Panc1 (cell line): ENCODE measurements at regions not wholly inside any gene's neighbourhood (a gene's known extent, or its start where the extent isn't known, plus 50 kb on each side); places are given as distances from the start of the nearest gene placed in this dataset.

Source experiments
- ATAC-seq: fragments of 200-7000 bp; cut with Tn5 transposase; 2 replicates; pipeline ENCODE4 v1.9.1; 2020; ENCODE audit warnings: mild to moderate bottlenecking, moderate library complexity
- BruUV-seq: library from RNA; stranded (reverse); fragments of 400-500 nt; replicated peaks from 2 replicates; lab custom pipeline; 2021; lab: Mats Ljungman, UMichigan
- CTCF ChIA-PET: fragments of 300-600 bp; sonication (Branson Sonifier 250); formaldehyde crosslinking; loops from one replicate; lab custom pipeline; 2022; ENCODE audit warnings: antibody characterized with exemption; lab: Charles Lee
- POLR2A ChIA-PET: fragments of 300-600 bp; sonication (Branson Sonifier 250); formaldehyde crosslinking; loops from one replicate; lab custom pipeline; 2022; ENCODE audit warnings: antibody characterized with exemption; lab: Charles Lee
- DNase-seq: peaks from one replicate; pipeline ENCODE4 v3.0.0-alpha.2; 2010; ENCODE audit warnings: low read depth, low spot score
- H3K27ac ChIP-seq: 2 replicates; pipeline ENCODE4 v1.5.1; 2011; ENCODE audit warnings: mild to moderate bottlenecking, low read length, inconsistent platforms
- H3K27me3 ChIP-seq: fragments of 200-500 bp; sonication (Bioruptor generic); 2 replicates; pipeline ENCODE4 v1.6.0; 2014; ENCODE audit warnings: low read length, inconsistent platforms; ENCODE audit not compliant: control insufficient read depth, insufficient read depth
- H3K36me3 ChIP-seq: fragments of 200-500 bp; sonication (Bioruptor generic); 2 replicates; pipeline ENCODE4 v1.5.1; 2014; ENCODE audit warnings: inconsistent platforms, mild to moderate bottlenecking, low read length, moderate library complexity; ENCODE audit not compliant: control insufficient read depth, insufficient read depth
- H3K4me1 ChIP-seq: 2 replicates; pipeline ENCODE4 v1.5.1; 2011; ENCODE audit warnings: inconsistent platforms, mild to moderate bottlenecking, low read length, moderate library complexity; ENCODE audit not compliant: control insufficient read depth, insufficient read depth
- H3K4me3 ChIP-seq, 2 experiments: 2 replicates each; pipeline ENCODE4 v1.5.1; 2011 to 2012; ENCODE audit warnings: low read depth in 2 of 2, low read length in 2 of 2, mild to moderate bottlenecking in 2 of 2, inconsistent platforms in 1 of 2, moderate library complexity in 1 of 2
- H3K9me3 ChIP-seq: fragments of 200-500 bp; sonication (Bioruptor generic); 2 replicates; pipeline ENCODE4 v1.5.1; 2014; ENCODE audit warnings: low read depth, mild to moderate bottlenecking, inconsistent platforms, low read length, moderate library complexity; ENCODE audit not compliant: control insufficient read depth, insufficient read depth
- POLR2AphosphoS5 ChIP-seq: IDR thresholded peaks from 2 replicates; pipeline ENCODE4 v1.6.1; 2012; ENCODE audit warnings: mild to moderate bottlenecking, low read depth, low read length, moderate library complexity
- SIN3A ChIP-seq: IDR thresholded peaks from 2 replicates; pipeline ENCODE4 v1.6.1; 2012; ENCODE audit warnings: low read depth, mild to moderate bottlenecking, low read length, moderate library complexity, borderline replicate concordance; ENCODE audit not compliant: insufficient read depth
- TCF7L2 ChIP-seq: IDR thresholded peaks from 2 replicates; pipeline ENCODE4 v1.6.1; 2011; ENCODE audit warnings: mild to moderate bottlenecking, low read depth, low read length, inconsistent platforms
- in situ Hi-C: cut with HindIII; loops from 2 replicates; pipeline ENCODE4 v1.10.0; 2016; ENCODE audit warnings: low sequenced_read_pairs, low pct_unique_long_range_greater_than_20kb
- intact Hi-C: fragments of 100-400 bp; cut with micrococcal nuclease; formaldehyde crosslinking; loops from one replicate; pipeline ENCODE4 v1.10.0; 2022; ENCODE audit not compliant: unreplicated experiment
- TF ChIP-seq, protein P1 (sequence below): fragments of 450-650 bp; IDR thresholded peaks from 2 replicates; pipeline ENCODE4 v1.5.1; 2017; ENCODE audit warnings: mild to moderate bottlenecking
- TF ChIP-seq, protein P2 (sequence below), 2 experiments: IDR thresholded peaks; 2 replicates each; pipeline ENCODE4 v1.6.1; 2011 to 2012; ENCODE audit warnings: low read depth in 2 of 2, control low read depth in 1 of 2, low read length in 1 of 2, mild to moderate bottlenecking in 1 of 2, moderate library complexity in 1 of 2; ENCODE audit not compliant: insufficient read depth in 1 of 2

DNA sequence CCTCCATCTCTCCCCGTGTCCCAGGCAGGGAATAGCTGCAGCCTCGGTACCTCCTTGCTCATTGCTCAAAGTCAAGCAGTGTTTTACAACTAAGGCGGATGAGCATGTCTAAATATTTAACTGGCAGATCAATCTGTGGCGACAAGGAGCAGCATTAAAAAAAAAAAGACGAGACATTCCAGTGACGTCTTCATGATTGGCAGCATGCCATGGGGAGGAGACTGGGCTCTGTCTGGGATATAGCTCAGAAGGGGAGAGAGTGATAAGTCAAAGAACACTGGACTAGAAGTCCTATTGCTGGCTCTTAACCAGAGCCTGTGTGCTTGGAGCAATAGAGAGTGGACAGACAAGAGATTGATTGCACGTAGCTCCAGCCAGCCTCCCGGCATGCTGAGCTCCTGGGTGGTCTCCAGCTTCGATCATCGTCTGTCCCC is 287.5 kb upstream of the PODXL start:
- no TSS peak for BruUV-seq
- Histone ChIP-seq H3K36me3 (no peaks in the 10 kb centered on the region), H3K4me3 (no peak overlapping the region), H3K9me3 (no peaks in the 10 kb centered on the region), H3K4me1 (no peaks in the 10 kb centered on the region), H3K27me3 (peaks cover 3% of the 10 kb centered on the region), H3K27ac (no peak overlapping the region)
- ChIA-PET POLR2A (no interaction called here), CTCF (no interaction called here)
- no peak for ATAC-seq
- in situ Hi-C loops (no loop called here), intact Hi-C loops (no loop called here)
- no peak for DNase-seq
- TF ChIP-seq POLR2AphosphoS5 (no peak), TCF7L2 (no peak), SIN3A (no peak)
- TF ChIP-seq, protein P1, sequence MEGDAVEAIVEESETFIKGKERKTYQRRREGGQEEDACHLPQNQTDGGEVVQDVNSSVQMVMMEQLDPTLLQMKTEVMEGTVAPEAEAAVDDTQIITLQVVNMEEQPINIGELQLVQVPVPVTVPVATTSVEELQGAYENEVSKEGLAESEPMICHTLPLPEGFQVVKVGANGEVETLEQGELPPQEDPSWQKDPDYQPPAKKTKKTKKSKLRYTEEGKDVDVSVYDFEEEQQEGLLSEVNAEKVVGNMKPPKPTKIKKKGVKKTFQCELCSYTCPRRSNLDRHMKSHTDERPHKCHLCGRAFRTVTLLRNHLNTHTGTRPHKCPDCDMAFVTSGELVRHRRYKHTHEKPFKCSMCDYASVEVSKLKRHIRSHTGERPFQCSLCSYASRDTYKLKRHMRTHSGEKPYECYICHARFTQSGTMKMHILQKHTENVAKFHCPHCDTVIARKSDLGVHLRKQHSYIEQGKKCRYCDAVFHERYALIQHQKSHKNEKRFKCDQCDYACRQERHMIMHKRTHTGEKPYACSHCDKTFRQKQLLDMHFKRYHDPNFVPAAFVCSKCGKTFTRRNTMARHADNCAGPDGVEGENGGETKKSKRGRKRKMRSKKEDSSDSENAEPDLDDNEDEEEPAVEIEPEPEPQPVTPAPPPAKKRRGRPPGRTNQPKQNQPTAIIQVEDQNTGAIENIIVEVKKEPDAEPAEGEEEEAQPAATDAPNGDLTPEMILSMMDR = no peak
- TF ChIP-seq, protein P2, sequence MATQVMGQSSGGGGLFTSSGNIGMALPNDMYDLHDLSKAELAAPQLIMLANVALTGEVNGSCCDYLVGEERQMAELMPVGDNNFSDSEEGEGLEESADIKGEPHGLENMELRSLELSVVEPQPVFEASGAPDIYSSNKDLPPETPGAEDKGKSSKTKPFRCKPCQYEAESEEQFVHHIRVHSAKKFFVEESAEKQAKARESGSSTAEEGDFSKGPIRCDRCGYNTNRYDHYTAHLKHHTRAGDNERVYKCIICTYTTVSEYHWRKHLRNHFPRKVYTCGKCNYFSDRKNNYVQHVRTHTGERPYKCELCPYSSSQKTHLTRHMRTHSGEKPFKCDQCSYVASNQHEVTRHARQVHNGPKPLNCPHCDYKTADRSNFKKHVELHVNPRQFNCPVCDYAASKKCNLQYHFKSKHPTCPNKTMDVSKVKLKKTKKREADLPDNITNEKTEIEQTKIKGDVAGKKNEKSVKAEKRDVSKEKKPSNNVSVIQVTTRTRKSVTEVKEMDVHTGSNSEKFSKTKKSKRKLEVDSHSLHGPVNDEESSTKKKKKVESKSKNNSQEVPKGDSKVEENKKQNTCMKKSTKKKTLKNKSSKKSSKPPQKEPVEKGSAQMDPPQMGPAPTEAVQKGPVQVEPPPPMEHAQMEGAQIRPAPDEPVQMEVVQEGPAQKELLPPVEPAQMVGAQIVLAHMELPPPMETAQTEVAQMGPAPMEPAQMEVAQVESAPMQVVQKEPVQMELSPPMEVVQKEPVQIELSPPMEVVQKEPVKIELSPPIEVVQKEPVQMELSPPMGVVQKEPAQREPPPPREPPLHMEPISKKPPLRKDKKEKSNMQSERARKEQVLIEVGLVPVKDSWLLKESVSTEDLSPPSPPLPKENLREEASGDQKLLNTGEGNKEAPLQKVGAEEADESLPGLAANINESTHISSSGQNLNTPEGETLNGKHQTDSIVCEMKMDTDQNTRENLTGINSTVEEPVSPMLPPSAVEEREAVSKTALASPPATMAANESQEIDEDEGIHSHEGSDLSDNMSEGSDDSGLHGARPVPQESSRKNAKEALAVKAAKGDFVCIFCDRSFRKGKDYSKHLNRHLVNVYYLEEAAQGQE (IDR thresholded peaks at IDR 0.05; ENCODE audit: insufficient read depth in 1 of 2, low read depth in 2 of 2, low read length in 1 of 2) = no peak

DNA sequence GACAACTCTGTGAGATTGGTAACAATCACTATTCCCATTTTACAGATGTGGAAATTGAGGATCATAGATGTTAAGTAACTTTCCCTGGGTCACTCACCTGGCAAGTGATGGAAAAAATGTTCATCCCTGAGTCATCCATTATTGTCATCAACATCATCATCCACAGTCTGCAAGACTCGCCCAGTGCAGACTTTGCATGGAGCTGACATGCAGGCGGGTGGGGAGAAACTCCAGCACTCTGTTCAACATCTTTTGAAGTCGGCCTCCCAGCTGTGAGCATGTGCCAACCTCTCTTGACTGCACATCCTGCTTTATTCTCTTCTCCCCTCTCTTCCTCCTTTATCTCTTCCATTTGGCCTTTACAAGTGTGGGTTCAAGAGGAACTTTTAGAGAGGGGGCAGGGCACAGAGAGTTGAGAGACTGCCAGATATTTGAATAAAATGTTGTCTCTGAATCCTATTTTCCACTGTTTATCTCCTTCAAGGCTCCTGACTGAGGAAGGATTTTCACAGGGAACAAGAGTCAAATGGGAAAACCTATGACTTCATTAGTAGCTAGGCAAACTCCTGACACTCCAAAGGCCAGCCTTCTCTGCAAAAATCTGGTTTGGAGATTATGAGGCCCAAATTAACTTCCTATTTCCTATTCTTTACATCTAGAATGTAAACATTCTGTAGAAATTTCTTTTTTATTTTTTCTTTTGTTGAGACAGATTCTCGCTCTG is 283.7 kb upstream of the PODXL start:
- no peak for DNase-seq
- ATAC-seq = no peak
- BruUV-seq = no TSS peak

More for the DNA sequence above, 283.7 kb upstream of the PODXL start:
- in situ Hi-C loops (no loop called here), intact Hi-C loops (no loop called here)
- ChIA-PET CTCF (no interaction called here), POLR2A (no interaction called here)
- no peak overlapping the region for H3K27ac ChIP-seq
- no peak overlapping the region for H3K4me3 ChIP-seq
- no peaks in the 10 kb centered on the region for H3K4me1 ChIP-seq
- TF ChIP-seq, protein P1 = no peak
- no peak for TF ChIP-seq SIN3A
- no peak for TF ChIP-seq POLR2AphosphoS5
- TF ChIP-seq, protein P2 (IDR thresholded peaks at IDR 0.05; ENCODE audit: insufficient read depth in 1 of 2, low read depth in 2 of 2, low read length in 1 of 2) = no peak
- H3K27me3 ChIP-seq = peaks cover 5% of the 10 kb centered on the region
- no peaks in the 10 kb centered on the region for H3K9me3 ChIP-seq
- H3K36me3 ChIP-seq = no peaks in the 10 kb centered on the region
